Left ventricle myocardium superior (tissue), 1 donor: ENCODE measurements at regions not wholly inside any gene's neighbourhood (a gene's known extent, or its start where the extent isn't known, plus 50 kb on each side); places are given as distances from the start of the nearest gene placed in this dataset.
A peak's percentile ranks its signal among the peaks of the same experiment; 100 is the strongest.

Experiments
- ATAC-seq: fragments of 200-7000 bp; cut with Tn5 transposase; one replicate; pipeline ENCODE4 v1.9.1; 2020; ENCODE audit warnings: mild to moderate bottlenecking, moderate library complexity
- DNase-seq: peaks from one replicate; pipeline ENCODE4 v3.0.0-alpha.2; 2020
- intact Hi-C: fragments of 100-400 bp; cut with micrococcal nuclease; formaldehyde crosslinking; loops from one replicate; pipeline ENCODE4 v1.11.0; 2022
- donor health status: DM: no; HTN: yes; CAD: no; lungs with severe emphysema.

GRCh38 chr4:123455360-123455759, 58.8 kb downstream of the SPRY1 start:
- ATAC-seq (no peak), DNase-seq (no peak)
- intact Hi-C loops, result no loop called here

GRCh38 chr4:123462007-123462406, 65.4 kb downstream of the SPRY1 start:
- DNase-seq (no peak), ATAC-seq (no peak)
- intact Hi-C loops, result no loop called here

DNA sequence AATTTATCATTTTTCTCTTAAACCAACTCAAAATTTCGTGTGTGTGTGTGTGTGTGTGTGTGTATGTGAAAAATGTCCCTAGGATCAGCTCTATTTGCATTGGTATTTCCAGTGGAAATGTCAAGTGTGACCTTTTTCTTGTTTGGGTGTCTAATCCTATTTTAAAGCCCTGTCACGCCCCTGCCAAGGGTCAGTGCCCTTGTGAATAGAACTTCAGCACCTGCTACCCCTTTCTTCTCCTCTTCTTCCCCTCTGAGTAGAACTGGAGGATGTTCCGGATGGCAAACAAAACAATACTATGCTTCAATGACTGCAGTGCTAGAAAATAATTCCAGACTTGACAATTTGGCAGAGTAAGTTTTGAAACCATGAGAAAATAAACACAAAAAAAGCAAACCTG, 67.3 kb downstream of the SPRY1 start:
- no peak for ATAC-seq

DNA sequence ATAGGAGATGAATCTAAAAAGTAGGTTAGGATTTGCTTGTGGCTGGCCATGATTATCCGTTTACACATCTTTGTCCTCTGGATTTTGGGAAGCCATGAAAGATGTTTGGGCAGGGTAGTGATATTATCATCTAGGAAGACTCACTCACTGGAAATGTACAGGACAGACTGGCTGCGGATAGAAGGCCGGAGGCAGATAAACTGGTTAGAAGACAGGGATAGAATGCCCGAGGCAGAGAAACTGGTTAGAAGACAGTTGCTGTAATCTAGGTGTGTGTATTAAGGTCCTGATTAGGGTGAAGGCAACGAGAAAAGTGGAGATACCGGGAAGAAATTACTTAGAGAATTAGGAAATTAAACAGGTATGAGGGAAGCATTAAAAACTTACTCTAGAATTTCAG, 68.8 kb downstream of the SPRY1 start:
- no peak for DNase-seq
- intact Hi-C loops, result no loop called here
- no peak for ATAC-seq

More for the DNA sequence above, 67.3 kb downstream of the SPRY1 start:
- DNase-seq, result no peak
- intact Hi-C loops, result no loop called here

- DNase-seq (no peak), ATAC-seq (no peak)
- intact Hi-C loops, result no loop called here
Observed at GRCh38 chr4:123466080-123466785, 69.6 kb downstream of the SPRY1 start.

DNA sequence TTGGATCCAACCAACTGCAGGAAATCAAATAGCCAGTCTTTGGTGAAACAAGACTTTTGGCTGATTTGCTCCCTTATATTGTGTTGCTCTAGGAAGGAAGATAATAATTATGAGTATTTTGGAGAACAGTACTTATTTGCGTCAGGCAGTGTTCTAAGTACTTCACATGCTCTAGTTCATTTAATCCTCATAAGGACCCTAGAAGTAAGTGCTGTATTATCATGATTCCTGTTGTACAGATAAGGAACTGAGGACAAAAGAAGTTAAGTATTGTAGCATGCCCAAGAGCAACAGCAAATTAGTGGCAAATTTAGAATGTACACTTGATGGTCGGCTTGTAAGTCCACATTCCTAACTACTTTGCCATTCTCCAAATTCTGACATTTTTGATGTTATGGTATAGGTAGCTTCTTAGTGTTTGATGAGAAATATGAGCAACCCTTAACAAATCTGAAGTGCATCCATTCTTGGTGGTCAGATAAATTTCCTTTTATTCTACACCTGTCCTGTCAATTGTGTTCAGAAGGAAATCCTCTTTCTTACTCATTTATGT, 72.0 kb downstream of the SPRY1 start:
- DNase-seq (no peak), ATAC-seq (no peak)
- intact Hi-C loops, result no loop called here

DNA sequence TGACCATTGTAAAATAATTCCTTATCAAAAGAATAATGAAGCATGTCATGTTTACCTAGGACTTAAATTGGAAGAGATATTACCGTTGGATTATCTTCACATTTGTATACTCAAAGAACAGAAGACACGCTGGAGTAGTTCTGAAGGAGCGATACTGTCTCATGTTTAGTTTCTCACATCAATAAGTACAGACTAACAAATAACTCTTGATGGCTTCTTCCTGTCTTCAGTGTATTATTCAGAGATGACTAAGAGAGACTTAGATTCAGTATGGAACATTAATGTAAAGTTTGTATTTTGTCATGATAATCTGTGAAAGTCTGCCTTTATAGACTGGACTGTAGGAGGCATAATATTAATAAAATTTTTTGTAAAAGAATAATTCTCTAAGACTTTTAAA, 72.7 kb downstream of the SPRY1 start:
- intact Hi-C loops, result no loop called here
- ATAC-seq, result no peak
- DNase-seq, result no peak

DNA sequence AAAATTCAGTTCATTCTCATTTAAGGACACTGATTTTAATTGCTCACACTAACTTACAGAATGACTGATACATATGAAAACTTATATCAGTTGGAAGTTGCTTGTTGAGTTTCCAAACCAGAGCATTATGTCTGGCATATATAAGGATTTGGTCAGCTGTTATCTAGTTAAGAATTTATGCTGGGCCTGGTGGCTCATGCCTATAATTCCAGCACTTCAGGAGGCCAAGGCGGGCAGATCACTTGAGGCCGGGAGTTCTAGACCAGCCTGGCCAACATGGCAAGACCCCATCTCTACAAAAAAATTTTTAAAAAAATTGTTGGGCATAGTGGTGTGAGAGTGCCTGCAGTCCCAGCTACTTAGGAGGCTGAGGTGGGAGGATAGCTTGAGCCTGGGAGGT, 73.1 kb downstream of the SPRY1 start:
- no peak for DNase-seq
- intact Hi-C loops, result no loop called here
- ATAC-seq, result no peak

GRCh38 chr4:123470640-123471039, 74.0 kb downstream of the SPRY1 start:
- ATAC-seq (no peak), DNase-seq (no peak)
- intact Hi-C loops, result no loop called here

DNA sequence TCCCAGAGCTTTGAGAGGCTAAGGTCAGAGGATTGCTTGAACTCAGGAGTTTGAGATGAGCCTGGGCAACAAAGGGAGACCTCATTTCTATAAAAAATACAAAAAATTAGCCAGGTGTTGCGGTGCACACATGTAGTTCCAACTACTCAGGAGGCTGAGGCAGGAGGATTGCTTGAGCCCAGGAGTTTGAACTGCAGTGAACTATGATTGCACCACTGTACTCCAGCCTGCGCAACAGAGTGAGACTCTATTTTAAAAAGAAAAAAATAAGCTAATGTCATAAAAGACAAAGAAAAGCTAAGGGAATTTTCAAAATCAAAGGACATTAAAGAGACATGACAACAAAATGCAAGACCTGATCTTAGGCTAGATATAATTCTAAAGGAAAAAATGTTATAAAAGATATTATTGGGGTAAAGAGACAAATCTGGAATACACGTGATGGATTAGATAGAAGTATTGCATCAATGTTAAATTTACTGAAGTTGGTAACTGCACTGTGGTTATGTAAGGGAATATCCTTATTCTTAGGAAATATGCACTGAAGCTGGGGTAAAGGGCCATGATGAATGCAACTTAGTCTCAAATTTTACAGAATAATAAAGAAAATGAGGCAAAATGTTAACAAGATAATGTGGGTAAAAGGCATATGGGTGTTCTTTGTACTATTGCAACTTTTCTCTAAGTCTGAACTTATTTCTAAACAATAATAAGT, 75.2 kb downstream of the SPRY1 start:
- no peak for DNase-seq
- no peak for ATAC-seq
- intact Hi-C loops, result no loop called here

DNA sequence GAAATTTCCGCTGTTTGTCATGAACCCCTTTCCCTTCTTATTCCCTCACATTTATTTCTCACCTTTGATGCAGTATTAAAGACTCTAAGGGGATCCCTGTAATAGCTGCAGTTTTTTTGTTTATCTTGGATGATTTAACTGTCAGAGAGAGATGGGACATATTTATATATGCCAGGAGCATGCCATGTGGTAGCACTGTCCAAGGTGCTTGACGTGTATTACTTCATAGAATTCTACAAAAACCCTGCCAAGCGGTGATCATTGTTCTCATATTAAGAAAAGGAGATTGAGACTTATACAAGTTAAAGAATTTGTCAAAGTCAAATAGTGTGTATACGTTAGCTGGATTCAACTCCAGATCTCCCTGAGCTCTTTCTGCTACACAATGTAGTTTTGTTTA, 78.2 kb downstream of the SPRY1 start:
- intact Hi-C loops, result no loop called here
- ATAC-seq (no peak), DNase-seq (no peak)

GRCh38 chr4:123476089-123476488, 79.5 kb downstream of the SPRY1 start:
- intact Hi-C loops, result no loop called here
- DNase-seq (no peak), ATAC-seq (no peak)

DNA sequence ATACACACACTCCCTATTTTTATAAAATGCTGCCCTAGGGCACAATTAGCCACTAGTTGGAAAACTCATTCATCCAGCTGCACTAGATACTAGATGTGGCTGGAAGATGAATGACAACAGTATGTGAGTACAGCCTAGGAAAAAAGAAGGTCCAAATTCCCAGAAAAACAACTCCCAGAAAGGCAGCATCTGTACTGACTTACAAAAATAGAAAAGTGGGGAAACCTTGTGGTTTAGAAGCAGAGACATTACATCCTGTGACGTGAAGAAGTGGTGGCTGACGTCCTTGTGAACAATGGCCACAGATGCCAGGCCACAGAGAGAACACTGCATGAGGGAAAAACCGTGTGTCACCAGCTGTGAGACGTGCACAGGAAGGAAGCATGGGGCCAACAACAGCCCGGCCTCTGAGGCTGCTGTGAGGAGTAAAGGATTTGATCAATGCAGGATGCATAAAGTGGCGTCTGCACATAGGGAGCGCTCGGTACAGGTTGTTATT, 81.2 kb downstream of the SPRY1 start:
- peak; percentile 41 for ATAC-seq
- no peak for DNase-seq
- intact Hi-C loops, result no loop called here

DNA sequence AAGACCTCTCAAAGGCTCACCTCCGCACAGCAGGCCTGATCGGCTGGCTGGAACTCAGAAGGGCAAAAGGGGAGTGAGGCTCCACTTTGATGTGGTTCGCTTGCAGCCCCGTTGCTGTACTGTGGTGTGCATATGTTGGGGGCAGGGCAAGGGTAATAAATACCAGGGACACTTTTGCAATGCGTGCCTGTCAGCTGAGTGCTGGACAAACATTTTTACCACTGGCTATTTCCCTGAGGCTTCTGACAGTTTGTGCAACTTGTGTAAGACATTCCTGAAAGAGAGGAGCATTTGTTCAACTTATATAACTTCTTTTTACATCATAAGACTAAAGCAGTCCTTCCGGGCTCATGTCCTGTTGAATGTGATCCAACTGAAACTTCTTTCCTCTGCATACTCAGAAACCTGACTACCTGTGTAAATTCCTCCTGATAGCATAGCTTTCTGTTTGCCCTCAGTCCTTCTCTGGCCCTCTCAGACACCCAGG, 82.3 kb downstream of the SPRY1 start:
- ATAC-seq (no peak), DNase-seq (no peak)
- intact Hi-C loops, result no loop called here

DNA sequence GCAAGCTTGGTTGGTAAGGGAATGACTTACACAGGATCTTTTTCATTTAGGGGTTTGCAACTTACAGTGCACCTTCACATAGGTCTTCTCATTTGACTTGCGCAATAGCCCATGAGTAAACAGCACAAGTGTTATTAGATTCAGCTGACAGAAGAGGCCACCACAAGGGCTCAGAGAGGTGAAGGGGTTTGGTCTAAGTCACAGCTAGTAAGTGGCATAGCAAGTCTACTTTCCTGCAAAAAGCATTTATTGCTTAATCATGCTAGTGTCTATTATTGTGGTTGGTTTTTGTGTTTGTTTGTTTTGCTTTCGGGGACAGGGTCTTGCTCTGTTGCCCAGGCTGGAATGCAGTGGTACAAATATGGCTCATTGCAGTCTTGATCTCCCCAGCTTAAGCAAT, 83.3 kb downstream of the SPRY1 start:
- intact Hi-C loops, result no loop called here
- ATAC-seq (no peak), DNase-seq (no peak)

DNA sequence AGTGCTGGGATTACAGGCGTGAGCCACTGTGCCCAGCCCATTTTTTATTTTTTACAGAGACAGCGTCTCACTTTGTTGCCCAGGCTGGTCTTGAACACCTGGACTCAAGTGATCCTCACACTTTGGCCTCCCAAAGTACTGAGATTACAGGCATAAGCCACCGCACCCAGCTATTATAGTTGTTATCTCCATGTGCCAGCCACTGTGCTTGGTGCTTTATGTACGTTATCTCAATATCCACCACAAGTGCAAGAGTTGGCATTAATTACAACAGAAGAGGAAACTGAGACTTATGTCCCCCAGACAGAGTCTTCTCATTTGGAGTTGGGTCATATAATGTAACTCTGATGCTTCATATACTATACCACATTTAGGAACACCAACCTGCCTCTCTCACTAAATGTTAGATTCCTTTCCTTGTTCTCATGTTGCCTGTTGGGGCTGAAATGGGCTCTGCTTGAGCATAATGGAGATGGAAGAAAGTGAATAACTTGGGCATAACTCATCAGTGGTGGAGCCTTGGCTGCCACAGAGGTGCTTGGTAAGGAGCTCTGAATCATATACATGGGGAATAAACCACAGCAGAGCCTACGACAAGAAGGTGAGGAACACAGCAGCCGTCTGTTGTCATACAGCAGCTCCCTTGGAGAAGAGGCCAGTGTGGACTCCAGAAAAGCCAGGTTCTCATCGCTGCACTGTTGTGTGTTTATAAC, 84.3 kb downstream of the SPRY1 start:
- intact Hi-C loops, result no loop called here
- DNase-seq, result no peak
- no peak for ATAC-seq

DNA sequence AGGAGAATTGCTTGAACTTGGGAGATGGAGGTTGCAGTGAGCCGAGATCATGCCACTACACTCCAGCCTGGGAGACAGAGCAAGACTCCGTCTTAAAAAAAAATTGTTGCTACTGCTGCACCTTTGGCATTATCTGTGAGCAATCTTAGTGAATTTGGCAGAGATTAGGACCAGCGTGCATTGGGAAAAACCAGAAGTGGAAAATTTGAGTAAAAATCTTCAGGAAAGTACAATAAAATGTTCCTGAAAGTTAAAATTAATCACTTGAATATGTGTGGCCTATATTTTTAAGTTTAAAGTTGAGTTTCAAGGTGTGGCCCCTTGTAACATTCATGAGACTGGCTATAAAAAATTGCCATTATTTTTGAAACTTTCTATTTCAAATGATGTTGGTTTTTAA, 85.1 kb downstream of the SPRY1 start:
- no peak for DNase-seq
- intact Hi-C loops, result no loop called here
- ATAC-seq, result no peak

DNA sequence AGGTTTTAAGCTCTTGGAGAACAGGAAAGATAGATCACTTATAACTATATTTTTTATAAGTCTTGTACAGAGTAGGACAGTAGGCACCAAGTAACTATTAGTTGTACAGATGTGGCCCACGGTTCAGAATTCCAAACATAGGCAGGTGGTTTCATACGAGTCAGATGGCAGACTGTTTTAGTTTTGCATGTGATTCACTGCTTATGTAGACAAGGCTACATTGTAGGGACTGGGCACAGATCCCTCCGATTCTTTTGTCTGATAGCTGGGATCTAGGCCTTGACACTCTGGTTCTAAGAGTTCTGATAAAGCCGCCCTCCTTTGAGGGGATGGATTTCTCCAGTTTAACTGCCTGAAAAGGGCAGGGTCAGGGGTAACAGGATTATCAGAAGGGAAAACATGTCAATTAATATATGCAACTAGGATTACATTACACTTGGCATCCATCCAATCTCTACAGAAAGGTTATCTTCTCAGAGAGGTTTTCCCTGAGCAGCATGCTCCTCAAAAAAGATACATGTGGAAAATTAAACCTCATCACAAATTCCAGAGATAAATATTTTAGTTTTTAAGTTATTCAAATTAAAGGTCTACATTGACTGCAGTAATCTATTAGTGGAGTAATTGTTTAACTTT, 87.8 kb downstream of the SPRY1 start:
- ATAC-seq, result no peak
- intact Hi-C loops, result no loop called here
- DNase-seq, result no peak

- intact Hi-C loops, result no loop called here
- ATAC-seq, result no peak
- no peak for DNase-seq
Observed at GRCh38 chr4:123485601-123486000, 89.0 kb downstream of the SPRY1 start.

GRCh38 chr4:123488916-123489315, 92.3 kb downstream of the SPRY1 start:
- no peak for DNase-seq
- intact Hi-C loops, result no loop called here
- no peak for ATAC-seq
